Duodenal mucosa (tissue), 2 donors: ENCODE measurements at regions not wholly inside any gene's neighbourhood (a gene's known extent, or its start where the extent isn't known, plus 50 kb on each side); places are given as distances from the start of the nearest gene placed in this dataset.

Experiments used
- H3K27ac ChIP-seq: one replicate; pipeline ENCODE4 v1.7.0; 2013; ENCODE audit warnings: low read depth, low read length
- H3K27me3 ChIP-seq, 2 donors: one replicate each; pipeline ENCODE4 v1.7.0; 2013; ENCODE audit warnings: low read length in 2 of 2, control low read depth in 1 of 2; ENCODE audit not compliant: insufficient read depth in 2 of 2, control insufficient read depth in 1 of 2
- H3K36me3 ChIP-seq, 2 donors: one replicate each; pipeline ENCODE4 v1.7.0; 2013; ENCODE audit warnings: low read length in 2 of 2, control low read depth in 1 of 2; ENCODE audit not compliant: insufficient read depth in 2 of 2, control insufficient read depth in 1 of 2
- H3K4me1 ChIP-seq, 2 donors: one replicate each; pipeline ENCODE4 v1.7.0; 2013; ENCODE audit warnings: low read length in 2 of 2, control low read depth in 1 of 2; ENCODE audit not compliant: insufficient read depth in 2 of 2, control insufficient read depth in 1 of 2
- H3K4me3 ChIP-seq, 2 donors: one replicate each; pipeline ENCODE4 v1.7.0; 2013; ENCODE audit warnings: low read length in 2 of 2, low read depth in 1 of 2
- H3K9ac ChIP-seq, 2 donors: one replicate each; pipeline ENCODE4 v1.7.0; 2013; ENCODE audit warnings: low read length in 2 of 2, low read depth in 1 of 2
- H3K9me3 ChIP-seq, 2 donors: one replicate each; pipeline ENCODE4 v1.7.0; 2013; ENCODE audit warnings: low read length in 2 of 2, control low read depth in 1 of 2; ENCODE audit not compliant: control insufficient read depth in 1 of 2

GRCh38 chr5:163645421-163646416 lies 140.3 kb downstream of the MAT2B start:
- Histone ChIP-seq H3K4me1 (no peaks in the 10 kb centered on the region), H3K9me3 (no peaks in the 10 kb centered on the region), H3K27ac (no peak overlapping the region), H3K27me3 (no peaks in the 10 kb centered on the region), H3K4me3 (no peak overlapping the region), H3K9ac (no peak overlapping the region), H3K36me3 (no peaks in the 10 kb centered on the region)

GRCh38 chr5:163649514-163649913 lies 144.1 kb downstream of the MAT2B start:
- no peak overlapping the region for H3K9ac ChIP-seq
- no peaks in the 10 kb centered on the region for H3K36me3 ChIP-seq
- H3K9me3 ChIP-seq: no peaks in the 10 kb centered on the region
- H3K27ac ChIP-seq: no peak overlapping the region
- H3K4me3 ChIP-seq: no peak overlapping the region
- H3K27me3 ChIP-seq: no peaks in the 10 kb centered on the region
- no peaks in the 10 kb centered on the region for H3K4me1 ChIP-seq

- no peak overlapping the region for H3K4me3 ChIP-seq
- no peaks in the 10 kb centered on the region for H3K9me3 ChIP-seq
- H3K9ac ChIP-seq: no peak overlapping the region
- H3K27ac ChIP-seq: no peak overlapping the region
- H3K4me1 ChIP-seq: no peaks in the 10 kb centered on the region
- H3K36me3 ChIP-seq: no peaks in the 10 kb centered on the region
- no peaks in the 10 kb centered on the region for H3K27me3 ChIP-seq
Observed at GRCh38 chr5:163653526-163653925, 148.1 kb downstream of the MAT2B start.

- H3K4me3 ChIP-seq: no peak overlapping the region
- H3K9ac ChIP-seq: no peak overlapping the region
- no peaks in the 10 kb centered on the region for H3K36me3 ChIP-seq
- peaks cover 12 to 31% of the 10 kb centered on the region in 2 donors for H3K4me1 ChIP-seq
- H3K27ac ChIP-seq: no peak overlapping the region
- no peaks in the 10 kb centered on the region for H3K27me3 ChIP-seq
- no peaks in the 10 kb centered on the region for H3K9me3 ChIP-seq
Observed at GRCh38 chr5:163658702-163659567, 153.5 kb downstream of the MAT2B start.

- Histone ChIP-seq H3K9me3 (no peaks in the 10 kb centered on the region), H3K9ac (no peak overlapping the region), H3K36me3 (no peaks in the 10 kb centered on the region), H3K4me3 (no peak overlapping the region), H3K27me3 (no peaks in the 10 kb centered on the region), H3K27ac (no peak overlapping the region), H3K4me1 (peaks cover 12 to 31% of the 10 kb centered on the region in 2 donors)
Observed at GRCh38 chr5:163659568-163659902, 154.1 kb downstream of the MAT2B start.

- no peak overlapping the region for H3K9ac ChIP-seq
- no peaks in the 10 kb centered on the region for H3K27me3 ChIP-seq
- H3K36me3 ChIP-seq: no peaks in the 10 kb centered on the region
- no peak overlapping the region for H3K27ac ChIP-seq
- peaks cover 12 to 31% of the 10 kb centered on the region in 2 donors for H3K4me1 ChIP-seq
- H3K4me3 ChIP-seq: no peak overlapping the region
- H3K9me3 ChIP-seq: no peaks in the 10 kb centered on the region
Observed at GRCh38 chr5:163660486-163660885, 155.1 kb downstream of the MAT2B start.

- Histone ChIP-seq H3K27me3 (no peaks in the 10 kb centered on the region), H3K9me3 (no peaks in the 10 kb centered on the region), H3K4me3 (no peak overlapping the region), H3K27ac (no peak overlapping the region), H3K4me1 (peaks cover 12 to 31% of the 10 kb centered on the region in 2 donors), H3K36me3 (no peaks in the 10 kb centered on the region), H3K9ac (no peak overlapping the region)
Observed at GRCh38 chr5:163661360-163661759, 155.9 kb downstream of the MAT2B start.

- no peak overlapping the region for H3K27ac ChIP-seq
- no peaks in the 10 kb centered on the region for H3K36me3 ChIP-seq
- no peak overlapping the region for H3K4me3 ChIP-seq
- no peak overlapping the region for H3K9ac ChIP-seq
- no peaks in the 10 kb centered on the region for H3K9me3 ChIP-seq
- H3K4me1 ChIP-seq: no peaks in the 10 kb centered on the region
- no peaks in the 10 kb centered on the region for H3K27me3 ChIP-seq
Observed at GRCh38 chr5:163670036-163670435, 164.6 kb downstream of the MAT2B start.

- Histone ChIP-seq H3K4me3 (no peak overlapping the region), H3K27me3 (no peaks in the 10 kb centered on the region), H3K9me3 (no peaks in the 10 kb centered on the region), H3K9ac (no peak overlapping the region), H3K27ac (no peak overlapping the region), H3K36me3 (no peaks in the 10 kb centered on the region), H3K4me1 (no peaks in the 10 kb centered on the region)
Observed at GRCh38 chr5:163677092-163677491, 171.7 kb downstream of the MAT2B start.

GRCh38 chr5:163682234-163682633 lies 176.8 kb downstream of the MAT2B start:
- H3K4me1 ChIP-seq: no peaks in the 10 kb centered on the region
- H3K4me3 ChIP-seq: no peak overlapping the region
- H3K36me3 ChIP-seq: no peaks in the 10 kb centered on the region
- H3K9me3 ChIP-seq: no peaks in the 10 kb centered on the region
- H3K27ac ChIP-seq: no peak overlapping the region
- no peaks in the 10 kb centered on the region for H3K27me3 ChIP-seq
- no peak overlapping the region for H3K9ac ChIP-seq
